GM21360 (cell line): ENCODE measurements at regions not wholly inside any gene's neighbourhood (a gene's known extent, or its start where the extent isn't known, plus 50 kb on each side); places are given as distances from the start of the nearest gene placed in this dataset.

Experiments used
- ATAC-seq: cut with Tn5 transposase; IDR thresholded peaks from one replicate; pipeline ENCODE4 v1.9.1; 2021; ENCODE audit warnings: mild to moderate bottlenecking, moderate library complexity; ENCODE audit not compliant: unreplicated experiment

- no peak for ATAC-seq
Measured at GRCh38 chr11:92739491-92739890, 230.0 kb upstream of the MTNR1B start.

- ATAC-seq = no peak
Measured at GRCh38 chr11:92740276-92740675, 229.2 kb upstream of the MTNR1B start.

- ATAC-seq = no peak
Measured at GRCh38 chr11:92744929-92745585, 224.4 kb upstream of the MTNR1B start.

- ATAC-seq = no peak
Measured at GRCh38 chr11:92750794-92751193, 218.7 kb upstream of the MTNR1B start.

GRCh38 chr11:92751594-92751993, 217.9 kb upstream of the MTNR1B start:
- ATAC-seq = no peak

- ATAC-seq = no peak
Measured at GRCh38 chr11:92752122-92752521, 217.3 kb upstream of the MTNR1B start.

GRCh38 chr11:92753161-92753560, 216.3 kb upstream of the MTNR1B start:
- ATAC-seq = no peak

- ATAC-seq = no peak
Measured at GRCh38 chr11:92758241-92758780, 211.1 kb upstream of the MTNR1B start.

GRCh38 chr11:92759571-92760214, 209.8 kb upstream of the MTNR1B start:
- no peak for ATAC-seq

- no peak for ATAC-seq
Measured at GRCh38 chr11:92762121-92762540, 207.3 kb upstream of the MTNR1B start.

- ATAC-seq = no peak
Measured at GRCh38 chr11:92763336-92763735, 206.1 kb upstream of the MTNR1B start.

GRCh38 chr11:92764128-92764527, 205.3 kb upstream of the MTNR1B start:
- ATAC-seq = no peak

GRCh38 chr11:92765082-92765840, 204.2 kb upstream of the MTNR1B start:
- ATAC-seq = no peak

GRCh38 chr11:92765965-92766371, 203.5 kb upstream of the MTNR1B start:
- ATAC-seq = no peak

GRCh38 chr11:92766698-92767097, 202.8 kb upstream of the MTNR1B start:
- no peak for ATAC-seq

GRCh38 chr11:92767416-92767815, 202.0 kb upstream of the MTNR1B start:
- no peak for ATAC-seq

GRCh38 chr11:92768121-92768840, 201.2 kb upstream of the MTNR1B start:
- ATAC-seq = no peak

GRCh38 chr11:92769112-92769511, 200.3 kb upstream of the MTNR1B start:
- no peak for ATAC-seq

GRCh38 chr11:92770419-92770818, 199.0 kb upstream of the MTNR1B start:
- ATAC-seq = no peak

GRCh38 chr11:92770981-92771380, 198.5 kb upstream of the MTNR1B start:
- ATAC-seq = no peak

GRCh38 chr11:92771701-92772100, 197.8 kb upstream of the MTNR1B start:
- no peak for ATAC-seq
